ENCODE measurements at regions not wholly inside any gene's neighbourhood (a gene's known extent, or its start where the extent isn't known, plus 50 kb on each side); places are given as distances from the start of the nearest gene placed in this dataset.

- no peak for ATAC-seq
- no peak for TF ChIP-seq POLR2A (IDR thresholded peaks at IDR 0.05)
- TF ChIP-seq EP300 (IDR thresholded peaks at IDR 0.05): no peak
- no peak for TF ChIP-seq CTCF (IDR thresholded peaks at IDR 0.05)
- no peak for TF ChIP-seq POLR2AphosphoS5 (IDR thresholded peaks at IDR 0.05)
- WGBS, 2 donors (ENCODE audit: low coverage in 1 of 2): 67 to 100% methylated on average over 1 to 2 of the region's 2 CpGs
- Histone ChIP-seq H3K4me3 (no peak overlapping the region), H3K9me3 (peaks cover 0 to 9% (median 0%) of the 10 kb centered on the region in 3 donors), H3K36me3 (no peaks in the 10 kb centered on the region), H3K4me1 (no peaks in the 10 kb centered on the region), H3K27ac (no peak overlapping the region), H3K27me3 (no peaks in the 10 kb centered on the region)
Measured at GRCh38 chr2:156175946-156176345, 156.6 kb downstream of the NR4A2 start.

GRCh38 chr2:156170929-156171328, 161.6 kb downstream of the NR4A2 start:
- 56 to 64% methylated on average over 1 to 2 of the region's 2 CpGs for WGBS, 2 donors (ENCODE audit: low coverage in 1 of 2)
- Histone ChIP-seq H3K27me3 (no peaks in the 10 kb centered on the region), H3K27ac (no peak overlapping the region), H3K4me3 (no peak overlapping the region), H3K36me3 (no peaks in the 10 kb centered on the region), H3K4me1 (no peaks in the 10 kb centered on the region), H3K9me3 (peaks cover 0 to 19% (median 0%) of the 10 kb centered on the region in 3 donors)
- TF ChIP-seq POLR2AphosphoS5 (IDR thresholded peaks at IDR 0.05) (no peak), POLR2A (IDR thresholded peaks at IDR 0.05) (no peak), CTCF (IDR thresholded peaks at IDR 0.05) (no peak), EP300 (IDR thresholded peaks at IDR 0.05) (no peak)
- no peak for ATAC-seq

GRCh38 chr2:156165742-156166141, 166.8 kb downstream of the NR4A2 start:
- Histone ChIP-seq H3K4me3 (no peak overlapping the region), H3K36me3 (no peaks in the 10 kb centered on the region), H3K27me3 (no peaks in the 10 kb centered on the region), H3K4me1 (no peaks in the 10 kb centered on the region), H3K9me3 (peaks cover 0 to 8% (median 0%) of the 10 kb centered on the region in 3 donors), H3K27ac (no peak overlapping the region)
- ATAC-seq: no peak
- WGBS, 2 donors (ENCODE audit: low coverage in 1 of 2): 38 to 42% methylated on average over 2 of the region's 2 CpGs
- no peak for TF ChIP-seq POLR2A (IDR thresholded peaks at IDR 0.05)
- TF ChIP-seq POLR2AphosphoS5 (IDR thresholded peaks at IDR 0.05): no peak
- no peak for TF ChIP-seq EP300 (IDR thresholded peaks at IDR 0.05)
- no peak for TF ChIP-seq CTCF (IDR thresholded peaks at IDR 0.05)

GRCh38 chr2:156164091-156164720, 168.3 kb downstream of the NR4A2 start:
- 82 to 84% methylated on average over 7 of the region's 7 CpGs for WGBS, 2 donors (ENCODE audit: low coverage in 1 of 2)
- no peaks in the 10 kb centered on the region for H3K4me1 ChIP-seq

More at GRCh38 chr2:156164091-156164720, 168.3 kb downstream of the NR4A2 start:
- Histone ChIP-seq H3K27ac (no peak overlapping the region), H3K4me3 (no peak overlapping the region), H3K27me3 (no peaks in the 10 kb centered on the region), H3K36me3 (no peaks in the 10 kb centered on the region), H3K9me3 (no peaks in the 10 kb centered on the region)
- no peak for ATAC-seq
- TF ChIP-seq POLR2A (IDR thresholded peaks at IDR 0.05) (no peak), CTCF (IDR thresholded peaks at IDR 0.05) (no peak), EP300 (IDR thresholded peaks at IDR 0.05) (no peak), POLR2AphosphoS5 (IDR thresholded peaks at IDR 0.05) (no peak)

Measured in gastroesophageal sphincter (tissue), 4 donors.